Inferior parietal cortex (tissue), 1 donor: ENCODE measurements at regions not wholly inside any gene's neighbourhood (a gene's known extent, or its start where the extent isn't known, plus 50 kb on each side); places are given as distances from the start of the nearest gene placed in this dataset.
"Not testable (repeated sequence)": the region's sequence is repeated elsewhere in the genome, so short reads cannot be mapped to it uniquely, and the experiment has no call there.

Experiments used
- DNase-seq: peaks from one replicate; pipeline ENCODE4 v3.0.0-alpha.2; 2016; ENCODE audit errors: extremely low spot score

- no peak for DNase-seq
Observed at GRCh38 chr3:124362455-124362854, 367.8 kb upstream of the UMPS start.

GRCh38 chr3:124363476-124363875 lies 366.8 kb upstream of the UMPS start:
- no peak for DNase-seq

DNA sequence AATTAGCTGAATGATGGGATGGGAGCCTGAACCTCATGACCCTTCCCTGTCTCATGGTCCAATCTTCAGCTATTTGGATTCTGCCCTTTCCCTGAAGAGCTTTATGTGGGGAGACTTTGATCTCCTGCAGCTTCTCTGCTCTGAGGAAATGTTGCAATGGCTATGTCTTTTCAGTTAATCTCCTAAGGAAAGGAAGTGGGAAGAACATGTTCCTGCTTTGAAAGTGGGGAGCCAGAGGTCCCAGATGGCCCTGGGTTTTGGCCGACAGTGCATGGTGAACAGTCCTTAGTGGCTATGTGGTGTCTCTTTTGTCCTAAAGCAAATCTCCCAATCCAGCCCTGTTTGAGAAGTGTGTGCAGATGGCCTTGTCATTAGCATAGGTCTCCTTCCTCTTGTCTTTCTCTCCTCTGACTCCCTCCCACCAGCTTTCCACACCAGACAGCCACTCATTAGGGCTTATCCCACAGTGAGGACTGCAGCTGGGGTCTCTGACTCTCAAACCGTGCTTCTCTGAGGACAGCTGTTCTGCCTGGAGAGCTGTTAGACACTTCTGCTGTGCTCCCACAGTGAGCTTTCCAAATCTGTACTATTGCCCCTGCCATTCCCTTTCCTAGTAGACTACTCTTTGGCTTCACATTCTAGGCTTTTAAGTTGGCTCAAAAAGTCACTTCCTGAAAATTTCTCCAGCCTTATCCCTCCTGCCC lies 365.8 kb upstream of the UMPS start:
- no peak for DNase-seq

GRCh38 chr3:124366655-124367054 lies 363.6 kb upstream of the UMPS start:
- DNase-seq, result not testable (repeated sequence)

- DNase-seq, result no peak
Observed at GRCh38 chr3:124372775-124373174, 357.5 kb upstream of the UMPS start.

- no peak for DNase-seq
Observed at GRCh38 chr3:124373524-124373923, 356.7 kb upstream of the UMPS start.

DNA sequence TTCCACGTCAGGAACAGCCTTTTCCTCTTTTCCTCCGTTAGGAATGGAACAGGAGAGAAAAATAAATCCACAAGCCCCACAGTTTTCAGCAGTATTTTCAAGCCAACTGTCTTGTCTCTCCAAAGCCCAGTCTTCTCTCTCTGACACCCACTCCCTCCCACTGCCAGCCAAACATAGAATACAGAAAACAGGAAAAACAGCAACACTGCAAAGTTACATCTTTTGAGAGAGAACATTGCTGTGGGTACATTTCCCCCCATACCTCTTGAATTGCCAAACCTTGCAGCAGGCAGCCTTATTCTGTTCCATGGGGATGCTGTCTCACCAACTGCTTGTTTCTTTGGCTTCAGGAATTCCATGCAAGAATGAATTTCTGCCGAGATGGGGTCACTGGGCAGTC lies 355.7 kb upstream of the UMPS start:
- no peak for DNase-seq

DNA sequence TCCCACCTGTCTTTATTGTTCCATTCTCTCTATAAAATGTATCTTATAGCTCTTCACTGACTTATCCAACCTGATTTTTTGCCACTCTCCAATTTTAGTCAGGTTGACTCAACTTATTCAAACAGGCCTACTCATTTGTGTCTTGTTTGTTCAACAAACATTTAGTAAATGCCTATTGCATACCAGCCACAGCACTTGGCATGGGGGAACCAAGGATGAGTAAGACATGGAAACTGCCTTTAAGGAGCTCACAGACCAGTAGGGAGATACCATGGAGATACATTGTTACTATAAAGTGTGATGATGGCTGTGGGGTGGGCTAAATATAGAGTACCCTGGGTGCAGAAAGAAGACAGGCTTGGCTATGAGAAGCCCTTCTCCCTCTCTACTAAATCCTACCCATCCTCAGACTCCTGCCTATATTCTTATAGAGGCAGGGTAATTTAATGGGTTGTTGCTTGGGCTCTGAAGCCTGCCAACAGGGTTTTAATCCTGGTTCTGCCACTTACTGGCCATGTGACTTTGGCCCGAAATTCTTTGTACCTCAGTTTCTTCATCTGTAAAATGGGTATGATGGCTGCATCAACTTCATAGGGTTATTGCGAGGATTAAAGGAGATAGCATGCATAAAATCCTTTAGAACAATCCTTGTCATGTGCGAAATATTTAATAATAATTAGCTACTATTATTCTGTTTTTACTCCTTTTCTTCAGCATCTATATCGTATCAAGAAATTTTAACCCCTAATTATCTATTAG lies 348.5 kb upstream of the UMPS start:
- no peak for DNase-seq

- no peak for DNase-seq
Observed at GRCh38 chr3:124383051-124383450, 347.2 kb upstream of the UMPS start.

DNA sequence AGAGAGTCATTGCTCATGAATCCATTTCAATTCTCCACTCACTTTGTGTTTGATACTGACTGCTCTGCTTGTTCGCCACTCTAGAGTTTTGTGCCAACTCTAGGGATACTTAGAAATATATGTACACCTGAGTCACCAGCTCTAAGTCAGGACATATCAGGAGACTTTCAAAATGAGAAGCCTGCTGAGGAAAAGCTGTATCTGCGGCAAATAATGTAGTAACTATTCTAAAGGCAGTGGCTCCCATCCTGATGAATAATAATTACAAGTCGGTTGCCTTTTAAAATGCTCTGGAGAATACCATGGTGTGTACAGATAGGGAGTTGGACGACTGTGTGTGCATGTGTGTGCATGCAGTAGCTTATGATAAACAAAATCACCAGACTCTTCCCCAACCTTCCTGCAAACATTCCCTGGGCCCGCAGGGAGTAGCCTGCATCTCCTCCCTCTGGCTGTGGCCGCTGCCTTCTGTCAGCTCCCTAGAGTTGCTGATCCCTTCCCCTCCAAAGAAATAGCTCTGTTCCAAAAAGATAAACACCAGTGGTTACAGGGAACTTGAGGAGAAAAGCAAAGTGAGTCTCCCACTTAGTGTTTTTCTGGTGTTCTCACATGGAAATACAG lies 346.3 kb upstream of the UMPS start:
- no peak for DNase-seq

- DNase-seq, result no peak
Observed at GRCh38 chr3:124384527-124384926, 345.7 kb upstream of the UMPS start.

- no peak for DNase-seq
Observed at GRCh38 chr3:124385996-124386395, 344.3 kb upstream of the UMPS start.

DNA sequence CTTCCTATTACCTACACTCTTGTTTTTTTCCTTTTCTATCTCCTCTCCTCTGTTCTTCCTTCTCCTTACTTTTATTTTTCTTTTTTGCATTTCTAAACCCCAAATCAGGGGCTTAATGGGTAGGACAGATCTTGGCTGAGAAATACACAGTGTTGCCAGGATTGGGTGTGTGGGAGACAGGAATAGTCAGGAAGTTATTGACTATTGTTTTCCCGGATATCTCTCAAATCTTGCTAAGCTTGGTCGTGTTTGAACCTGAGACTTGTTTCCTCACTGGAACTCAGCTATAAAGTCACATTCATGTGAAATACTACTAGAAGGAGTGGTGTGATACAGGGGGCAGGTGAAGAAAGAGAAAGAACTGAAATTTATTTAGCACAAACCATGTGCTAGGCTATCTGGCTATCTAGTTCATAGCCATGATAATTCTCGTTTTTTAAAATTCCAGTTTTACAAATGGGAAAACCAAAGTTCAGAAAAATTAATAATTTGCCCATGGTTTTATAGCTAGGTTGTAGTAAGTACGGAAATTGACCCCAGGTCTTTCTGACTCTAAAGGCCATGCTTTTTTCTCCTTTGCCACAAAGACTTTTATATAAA lies 343.2 kb upstream of the UMPS start:
- no peak for DNase-seq

- no peak for DNase-seq
Observed at GRCh38 chr3:124391774-124392173, 338.5 kb upstream of the UMPS start.

DNA sequence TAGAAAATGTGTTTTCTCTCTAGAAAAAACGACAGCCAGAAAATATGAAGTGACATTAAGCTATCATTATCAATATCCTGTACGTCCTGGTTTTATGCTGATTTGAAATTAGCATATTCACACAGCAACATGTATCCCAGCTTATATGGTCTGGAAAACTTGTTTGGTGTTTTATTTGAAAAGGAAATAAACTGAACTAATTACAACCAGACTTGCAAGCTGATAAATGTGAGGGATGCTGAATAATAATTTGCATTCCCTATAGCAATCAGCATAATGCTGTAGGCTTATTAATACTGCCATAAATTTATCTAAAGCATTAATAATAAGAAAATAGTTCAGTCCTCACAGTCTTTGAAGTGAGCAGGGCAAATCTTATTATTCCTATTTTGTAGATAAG lies 336.9 kb upstream of the UMPS start:
- DNase-seq, result no peak

DNA sequence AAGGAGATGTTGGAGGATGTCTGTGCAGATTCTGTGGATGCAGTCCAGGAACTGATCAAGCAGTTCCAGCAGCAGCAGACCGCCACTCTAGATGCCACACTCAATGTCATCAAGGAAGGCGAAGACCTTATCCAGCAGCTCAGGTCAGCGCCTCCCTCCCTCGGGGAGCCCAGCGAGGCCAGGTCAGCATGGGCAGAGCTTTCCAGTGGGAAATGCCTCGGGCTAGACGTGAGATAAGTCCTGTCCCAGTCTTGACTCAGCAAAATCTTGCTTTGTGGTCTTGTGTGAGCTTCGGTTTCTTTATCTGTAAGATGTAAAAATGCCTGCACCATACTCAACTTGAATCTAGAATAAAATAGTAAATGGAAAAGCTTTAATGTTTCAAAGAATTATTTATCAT lies 335.1 kb upstream of the UMPS start:
- DNase-seq, result no peak

DNA sequence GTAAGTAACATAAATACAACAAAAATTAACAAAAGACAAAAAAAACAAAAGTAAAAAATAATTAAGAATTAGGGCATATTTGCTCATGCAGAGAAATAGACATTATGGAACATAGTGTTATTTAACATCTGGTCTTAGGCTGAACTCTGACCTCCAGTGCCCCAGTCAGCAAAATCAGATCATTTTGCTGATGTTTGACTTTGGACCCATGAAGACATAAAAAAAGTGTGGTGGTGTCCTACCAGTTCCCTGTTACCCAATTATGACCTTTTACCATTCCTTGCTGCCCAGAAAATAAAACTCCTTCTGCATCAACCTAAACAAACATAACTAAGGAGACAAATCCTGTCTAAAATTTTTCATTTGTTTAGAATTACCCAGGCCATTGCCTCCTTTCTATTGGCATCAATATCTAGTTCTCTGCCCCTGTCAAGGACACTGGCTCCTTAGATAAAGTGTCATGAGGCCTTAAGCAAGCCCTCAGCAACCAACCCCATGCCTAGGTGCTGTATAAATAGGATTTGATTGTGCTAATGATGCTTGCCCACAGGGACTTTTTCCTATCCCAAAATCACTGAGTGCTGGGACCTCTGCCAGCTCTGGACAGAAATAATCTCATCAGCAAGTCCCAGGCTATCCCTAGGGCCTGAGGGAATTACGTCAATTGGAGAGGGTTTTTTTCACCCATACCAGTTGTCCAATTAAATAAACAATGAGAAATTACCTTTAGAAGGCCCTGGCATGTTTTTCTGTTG lies 334.5 kb upstream of the UMPS start:
- no peak for DNase-seq

- no peak for DNase-seq
Observed at GRCh38 chr3:124396339-124396950, 333.8 kb upstream of the UMPS start.

DNA sequence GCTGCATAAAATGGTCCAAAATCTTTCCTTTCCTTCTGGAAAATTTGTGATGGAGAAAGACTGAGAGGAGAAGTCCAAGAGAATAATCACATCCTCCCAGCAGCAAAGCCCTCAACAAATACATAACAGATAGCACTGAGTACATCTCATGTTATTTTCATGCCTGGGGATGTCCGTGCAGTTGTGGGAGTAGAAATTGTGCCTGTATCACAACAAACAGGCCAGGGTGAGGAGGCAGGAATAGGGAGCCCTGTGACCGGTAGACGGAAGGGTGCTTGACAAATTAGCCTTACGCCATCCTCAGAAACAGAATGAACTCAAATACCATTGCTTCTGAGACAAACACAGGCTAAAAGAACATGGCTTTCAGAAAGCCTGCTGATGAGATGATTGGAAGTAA lies 333.2 kb upstream of the UMPS start:
- no peak for DNase-seq

- no peak for DNase-seq
Observed at GRCh38 chr3:124398594-124398993, 331.7 kb upstream of the UMPS start.

GRCh38 chr3:124401843-124402242 lies 328.4 kb upstream of the UMPS start:
- DNase-seq, result no peak
